HCT116 (cell line): ENCODE measurements at regions not wholly inside any gene's neighbourhood (a gene's known extent, or its start where the extent isn't known, plus 50 kb on each side); places are given as distances from the start of the nearest gene placed in this dataset.

Experiments used
- ATAC-seq: fragments of 200-7000 bp; cut with Tn5 transposase; 2 replicates; pipeline ENCODE4 v1.9.1; 2020; ENCODE audit warnings: mild to moderate bottlenecking, moderate library complexity
- BruUV-seq: library from RNA; stranded (reverse); fragments of 400-500 nt; replicated peaks from 2 replicates; lab custom pipeline; 2021; lab: Mats Ljungman, UMichigan
- CTCF ChIA-PET: fragments of 300-600 bp; sonication (Branson Sonifier 250); formaldehyde crosslinking; loops from one replicate; lab custom pipeline; 2021; ENCODE audit warnings: antibody characterized with exemption; lab: Charles Lee
- POLR2A ChIA-PET: fragments of 300-600, 350-600 bp; sonication (Branson Sonifier 250); formaldehyde crosslinking; loops from one replicate; lab custom pipeline; 2021; ENCODE audit warnings: antibody characterized with exemption; lab: Charles Lee
- RAD21 ChIA-PET, 2 experiments: fragments of 300-600 bp; sonication (Branson Sonifier 250); formaldehyde crosslinking; loops; one replicate each; lab custom pipeline; 2023; ENCODE audit warnings: low total read pairs in 2 of 2; ENCODE audit not compliant: uncharacterized antibody in 2 of 2, unreplicated experiment in 2 of 2, low non-redundant PET in 1 of 2; lab: Charles Lee
- DNase-seq: peaks from one replicate; pipeline ENCODE4 v3.0.0-alpha.2; 2010; ENCODE audit warnings: low read depth, low spot score
- H2AFZ ChIP-seq: fragments of 200-600 bp; shearing (Covaris generic), sonication (generic); 2 replicates; pipeline ENCODE4 v1.6.1; 2017; ENCODE audit warnings: low read depth, mixed run types, mixed read lengths, antibody characterized with exemption, low read length; ENCODE audit not compliant: poor library complexity, severe bottlenecking
- H3K27ac ChIP-seq: 2 replicates; pipeline ENCODE4 v1.5.1; 2012; ENCODE audit warnings: low read depth, low read length
- H3K27me3 ChIP-seq: fragments of 200-600 bp; sonication (generic); 2 replicates; pipeline ENCODE4 v1.6.1; 2016; ENCODE audit warnings: mixed run types, low read length, mixed read lengths; ENCODE audit not compliant: insufficient read depth
- H3K36me3 ChIP-seq, 2 experiments: fragments of 200-500 bp in 1 of 2; fragments of 200-600 bp in 1 of 2; sonication (Bioruptor generic) in 1 of 2; sonication (generic) in 1 of 2; 2 replicates each; pipeline versions ENCODE4 v1.5.1 to v1.6.1; 2014 to 2016; ENCODE audit warnings: low read length in 2 of 2, inconsistent platforms in 1 of 2, mixed read lengths in 1 of 2, mixed run types in 1 of 2; ENCODE audit not compliant: insufficient read depth in 2 of 2, control insufficient read depth in 1 of 2
- H3K4me1 ChIP-seq, 2 experiments: fragments of 200-600 bp in 1 of 2; sonication (generic) in 1 of 2; 2 replicates each; pipeline versions ENCODE4 v1.5.1 to v1.6.1; 2012 to 2017; ENCODE audit warnings: low read length in 2 of 2, inconsistent platforms in 1 of 2, mild to moderate bottlenecking in 1 of 2, mixed read lengths in 1 of 2, mixed run types in 1 of 2, moderate library complexity in 1 of 2; ENCODE audit not compliant: insufficient read depth in 2 of 2, control insufficient read depth in 1 of 2
- H3K4me2 ChIP-seq: fragments of 200-600 bp; sonication (generic); 2 replicates; pipeline ENCODE4 v1.6.1; 2017; ENCODE audit warnings: mixed run types, low read length, mixed read lengths
- H3K4me3 ChIP-seq, 2 experiments: fragments of 200-600 bp in 1 of 2; sonication (generic) in 1 of 2; replicated peaks in 1 of 2; 2 replicates each; pipeline ENCODE4 v1.5.1; 2011 to 2016; ENCODE audit warnings: low read length in 2 of 2, control low read depth in 1 of 2, low read depth in 1 of 2, mild to moderate bottlenecking in 1 of 2, mixed read lengths in 1 of 2, mixed run types in 1 of 2
- H3K79me2 ChIP-seq: fragments of 200-600 bp; sonication (generic); 2 replicates; pipeline ENCODE4 v1.6.1; 2017; ENCODE audit warnings: mild to moderate bottlenecking, mixed run types, low read length, moderate library complexity, mixed read lengths; ENCODE audit not compliant: insufficient read depth
- H3K9ac ChIP-seq: fragments of 200-600 bp; sonication (generic); 2 replicates; pipeline ENCODE4 v1.6.1; 2016; ENCODE audit warnings: low read length, mixed read lengths
- H3K9me2 ChIP-seq: fragments of 200-600 bp; sonication (generic), shearing (Covaris generic); 2 replicates; pipeline ENCODE4 v1.6.1; 2017; ENCODE audit warnings: mixed run types, mild to moderate bottlenecking, moderate library complexity; ENCODE audit not compliant: insufficient read depth
- H3K9me3 ChIP-seq, 2 experiments: fragments of 200-500 bp in 1 of 2; fragments of 200-600 bp in 1 of 2; sonication (Bioruptor generic) in 1 of 2; sonication (generic) in 1 of 2; 2 replicates each; pipeline ENCODE4 v1.6.1; 2014 to 2017; ENCODE audit warnings: low read length in 2 of 2, mixed read lengths in 2 of 2, inconsistent platforms in 1 of 2, low read depth in 1 of 2, mild to moderate bottlenecking in 1 of 2, mixed run types in 1 of 2, moderate library complexity in 1 of 2; ENCODE audit not compliant: control insufficient read depth in 1 of 2, insufficient read depth in 1 of 2
- H4K20me1 ChIP-seq: fragments of 200-600 bp; sonication (generic), shearing (Covaris generic); 2 replicates; pipeline ENCODE4 v1.6.1; 2017; ENCODE audit warnings: mixed run types, mild to moderate bottlenecking, moderate library complexity; ENCODE audit not compliant: insufficient read depth
- ATF3 ChIP-seq: IDR thresholded peaks from 2 replicates; pipeline ENCODE4 v1.6.1; 2012
- CBX3 ChIP-seq: IDR thresholded peaks from 2 replicates; pipeline ENCODE4 v1.6.1; 2012; ENCODE audit warnings: low read depth
- EGR1 ChIP-seq: IDR thresholded peaks from 2 replicates; pipeline ENCODE4 v1.6.1; 2012; ENCODE audit warnings: low read depth
- ELF1 ChIP-seq: IDR thresholded peaks from 2 replicates; pipeline ENCODE4 v1.6.1; 2012; ENCODE audit warnings: low read depth, borderline replicate concordance
- MAX ChIP-seq: IDR thresholded peaks from 2 replicates; pipeline ENCODE4 v1.6.1; 2012
- POLR2AphosphoS5 ChIP-seq: IDR thresholded peaks from 2 replicates; pipeline ENCODE4 v1.6.1; 2011; ENCODE audit warnings: mild to moderate bottlenecking, low read depth, low read length, moderate library complexity
- RAD21 ChIP-seq: IDR thresholded peaks from 2 replicates; pipeline ENCODE4 v1.6.1; 2012; ENCODE audit warnings: low read depth, mild to moderate bottlenecking
- SIN3A ChIP-seq: IDR thresholded peaks from 2 replicates; pipeline ENCODE4 v1.6.1; 2012; ENCODE audit warnings: low read depth
- SP1 ChIP-seq: IDR thresholded peaks from 2 replicates; pipeline ENCODE4 v1.6.1; 2012; ENCODE audit warnings: low read depth
- YY1 ChIP-seq: IDR thresholded peaks from 2 replicates; pipeline ENCODE4 v1.6.1; 2011; ENCODE audit warnings: low read length, low read depth, moderate library complexity, mild to moderate bottlenecking; ENCODE audit not compliant: insufficient replicate concordance; ENCODE audit errors: extremely low read depth
- ZFX ChIP-seq: fragments of 450-650 bp; IDR thresholded peaks from 2 replicates; pipeline ENCODE4 v1.6.1; 2017
- ZNF274 ChIP-seq: fragments of 200-500 bp; sonication (Bioruptor generic); IDR thresholded peaks from 2 replicates; pipeline ENCODE4 v1.6.1; 2014; ENCODE audit warnings: mild to moderate bottlenecking, low read depth, low read length, inconsistent platforms
- intact Hi-C: fragments of 100-400 bp; cut with micrococcal nuclease; formaldehyde crosslinking; loops from 2 replicates; pipeline ENCODE4 v1.10.0; 2022

GRCh38 chr6:126093108-126093507, 106.8 kb downstream of the TRMT11 start:
- Histone ChIP-seq H4K20me1 (no peaks in the 10 kb centered on the region), H3K27me3 (no peaks in the 10 kb centered on the region), H3K36me3 (no peaks in the 10 kb centered on the region), H3K4me1 (no peaks in the 10 kb centered on the region), H3K9me2 (no peaks in the 10 kb centered on the region), H2AFZ (no peak overlapping the region), H3K4me3 (no peak overlapping the region), H3K27ac (no peak overlapping the region), H3K4me2 (no peak overlapping the region), H3K9ac (no peak overlapping the region), H3K79me2 (no peaks in the 10 kb centered on the region), H3K9me3 (no peaks in the 10 kb centered on the region)
- POLR2A ChIA-PET = no interaction called here
- CTCF ChIA-PET = no interaction called here
- RAD21 ChIA-PET = no interaction called here
- DNase-seq = no peak
- ATAC-seq = no peak
- intact Hi-C loops = no loop called here
- no peak for TF ChIP-seq YY1
- no peak for TF ChIP-seq ELF1
- TF ChIP-seq ATF3 = no peak
- no peak for TF ChIP-seq CBX3
- no peak for TF ChIP-seq SP1
- TF ChIP-seq ZNF274 = no peak
- no peak for TF ChIP-seq ZFX
- TF ChIP-seq SIN3A = no peak
- no TSS peak for BruUV-seq

- Histone ChIP-seq H3K79me2 (no peaks in the 10 kb centered on the region), H2AFZ (no peak overlapping the region), H3K9me2 (no peaks in the 10 kb centered on the region), H4K20me1 (no peaks in the 10 kb centered on the region), H3K9me3 (no peaks in the 10 kb centered on the region), H3K27me3 (no peaks in the 10 kb centered on the region), H3K4me3 (no peak overlapping the region), H3K36me3 (no peaks in the 10 kb centered on the region), H3K27ac (no peak overlapping the region), H3K9ac (no peak overlapping the region), H3K4me1 (no peaks in the 10 kb centered on the region), H3K4me2 (no peak overlapping the region)
- ATAC-seq (no peak), DNase-seq (no peak)
- TF ChIP-seq POLR2AphosphoS5 (no peak), MAX (no peak), EGR1 (no peak), ELF1 (no peak), RAD21 (no peak)
- BruUV-seq = no TSS peak
- intact Hi-C loops = no loop called here
- POLR2A ChIA-PET = no interaction called here
- CTCF ChIA-PET = no interaction called here
- RAD21 ChIA-PET = no interaction called here
Observed at GRCh38 chr6:126094411-126094810, 108.1 kb downstream of the TRMT11 start.
